Mesothelial cell of epicardium (in vitro differentiated cells): ENCODE measurements at regions not wholly inside any gene's neighbourhood (a gene's known extent, or its start where the extent isn't known, plus 50 kb on each side); places are given as distances from the start of the nearest gene placed in this dataset.

Experiments
- DNase-seq, 2 experiments: peaks; one replicate each; pipeline ENCODE4 v3.0.0; 2021; ENCODE audit warnings: low spot score in 2 of 2; ENCODE audit not compliant: unreplicated experiment in 2 of 2
- H3K27ac Mint-ChIP-seq: 2 replicates; pipeline ENCODE4 v1.8.0; 2021; ENCODE audit warnings: mixed read lengths
- H3K27me3 Mint-ChIP-seq: 2 replicates; pipeline ENCODE4 v1.8.0; 2021; ENCODE audit warnings: low read depth, mixed read lengths
- H3K36me3 Mint-ChIP-seq: 2 replicates; pipeline ENCODE4 v1.8.0; 2021; ENCODE audit warnings: mixed read lengths
- H3K4me1 Mint-ChIP-seq: 2 replicates; pipeline ENCODE4 v1.8.0; 2021; ENCODE audit warnings: mixed read lengths
- H3K4me3 Mint-ChIP-seq: 2 replicates; pipeline ENCODE4 v1.8.0; 2021; ENCODE audit warnings: mild to moderate bottlenecking, moderate library complexity, mixed read lengths
- H3K9me3 Mint-ChIP-seq: 2 replicates; pipeline ENCODE4 v1.8.0; 2021; ENCODE audit warnings: mixed read lengths
- CTCF ChIP-seq: fragments of 200-600 bp; sonication (generic); IDR thresholded peaks from one replicate; pipeline ENCODE4 v1.5.0; 2021; ENCODE audit warnings: antibody characterized with exemption; ENCODE audit not compliant: unreplicated experiment

- no peak overlapping the region for H3K4me3 Mint-ChIP-seq
- no peak overlapping the region for H3K27ac Mint-ChIP-seq
- peaks cover 29% of the 10 kb centered on the region for H3K9me3 Mint-ChIP-seq
These were observed 687.4 kb upstream of the SEMA6A start for GRCh38 chr5:117261948-117262571.

GRCh38 chr5:117255211-117256027 is 680.8 kb upstream of the SEMA6A start:
- no peak overlapping the region for H3K4me3 Mint-ChIP-seq
- no peaks in the 10 kb centered on the region for H3K36me3 Mint-ChIP-seq
- peaks cover 8% of the 10 kb centered on the region for H3K9me3 Mint-ChIP-seq
- no peaks in the 10 kb centered on the region for H3K27me3 Mint-ChIP-seq
- TF ChIP-seq CTCF = no peak
- H3K27ac Mint-ChIP-seq = no peak overlapping the region
- DNase-seq = no peak
- peaks cover 10% of the 10 kb centered on the region for H3K4me1 Mint-ChIP-seq

More at GRCh38 chr5:117261948-117262571, 687.4 kb upstream of the SEMA6A start:
- Mint-ChIP-seq H3K27me3 (no peaks in the 10 kb centered on the region), H3K36me3 (peaks cover 12% of the 10 kb centered on the region), H3K4me1 (peaks cover 11% of the 10 kb centered on the region)
- no peak for DNase-seq
- no peak for TF ChIP-seq CTCF

GRCh38 chr5:117252566-117252965 is 677.9 kb upstream of the SEMA6A start:
- Mint-ChIP-seq H3K4me3 (no peak overlapping the region), H3K36me3 (no peaks in the 10 kb centered on the region), H3K9me3 (peaks cover 8% of the 10 kb centered on the region), H3K4me1 (peaks cover 22% of the 10 kb centered on the region), H3K27ac (no peak overlapping the region), H3K27me3 (no peaks in the 10 kb centered on the region)
- no peak for TF ChIP-seq CTCF
- no peak for DNase-seq

GRCh38 chr5:117249086-117249815 is 674.6 kb upstream of the SEMA6A start:
- no peak for DNase-seq
- H3K9me3 Mint-ChIP-seq = peaks cover 8% of the 10 kb centered on the region
- H3K27me3 Mint-ChIP-seq = no peaks in the 10 kb centered on the region
- peaks cover 44% of the 10 kb centered on the region for H3K4me1 Mint-ChIP-seq
- no peak overlapping the region for H3K4me3 Mint-ChIP-seq
- TF ChIP-seq CTCF = no peak
- H3K27ac Mint-ChIP-seq = no peak overlapping the region
- H3K36me3 Mint-ChIP-seq = no peaks in the 10 kb centered on the region

GRCh38 chr5:117246424-117246823 is 671.8 kb upstream of the SEMA6A start:
- H3K4me3 Mint-ChIP-seq = no peak overlapping the region

More at GRCh38 chr5:117246424-117246823, 671.8 kb upstream of the SEMA6A start:
- peak overlapping the region; percentile 74 for H3K27ac Mint-ChIP-seq
- TF ChIP-seq CTCF = no peak
- no peak for DNase-seq
- peaks cover 48% of the 10 kb centered on the region for H3K4me1 Mint-ChIP-seq
- no peaks in the 10 kb centered on the region for H3K27me3 Mint-ChIP-seq
- H3K9me3 Mint-ChIP-seq = no peaks in the 10 kb centered on the region
- no peaks in the 10 kb centered on the region for H3K36me3 Mint-ChIP-seq
